ENCODE measurements at regions not wholly inside any gene's neighbourhood (a gene's known extent, or its start where the extent isn't known, plus 50 kb on each side); places are given as distances from the start of the nearest gene placed in this dataset.

- H2AK5ac ChIP-seq (ENCODE audit: low read length): no peak overlapping the region
- no CpG with 5 or more reads among the region's 1 CpG for WGBS (ENCODE audit: extremely low coverage, insufficient coverage, low lambda C conversion rate)
Measured at GRCh38 chr15:47988564-47988963, 132.2 kb upstream of the SLC24A5 start.

DNA sequence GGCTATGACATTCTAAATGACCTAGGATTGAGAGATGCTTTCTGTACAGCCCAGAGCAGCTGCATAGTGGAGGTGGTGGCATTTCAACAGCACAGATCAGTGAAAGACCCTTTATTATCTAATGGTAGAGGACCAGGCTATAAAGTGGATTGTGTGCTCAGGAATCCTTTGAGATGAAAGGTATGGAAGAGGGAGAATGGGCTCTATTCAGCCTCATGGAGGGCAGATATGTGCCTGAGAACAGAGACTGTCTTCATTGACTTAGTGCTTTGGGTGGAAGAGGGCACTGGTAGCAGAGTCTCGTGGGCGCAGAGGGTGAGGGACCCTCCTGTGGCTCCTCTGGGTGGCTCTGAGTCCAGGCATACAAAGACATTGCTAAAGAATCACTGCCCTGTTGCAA is 130.0 kb upstream of the SLC24A5 start:
- H4K8ac ChIP-seq (ENCODE audit: low read depth, low read length): no peak overlapping the region
- WGBS (ENCODE audit: extremely low coverage, insufficient coverage, low lambda C conversion rate): no CpG with 5 or more reads among the region's 2 CpGs
- H3K4me2 ChIP-seq (ENCODE audit: low read length): no peak overlapping the region
- no peaks in the 10 kb centered on the region for H3K79me2 ChIP-seq (ENCODE audit: control insufficient read depth, insufficient read depth, low read length)
- H3K4ac ChIP-seq (ENCODE audit: low read depth, low read length): no peak overlapping the region
- H3K9ac ChIP-seq (ENCODE audit: low read length): no peak overlapping the region
- H3K56ac ChIP-seq (ENCODE audit: low read length): no peak overlapping the region
- H3K27ac ChIP-seq (ENCODE audit: low read depth, low read length): no peak overlapping the region
- no peak for DNase-seq
- H2AK5ac ChIP-seq (ENCODE audit: low read length): no peak overlapping the region
- H3K4me1 ChIP-seq (ENCODE audit: control insufficient read depth, low read depth, low read length): no peaks in the 10 kb centered on the region
- H3K18ac ChIP-seq (ENCODE audit: low read length): no peak overlapping the region
- H3K4me3 ChIP-seq (ENCODE audit: low read length): no peak overlapping the region
- H3K79me1 ChIP-seq (ENCODE audit: low read length): no peaks in the 10 kb centered on the region
- no peak overlapping the region for H2BK15ac ChIP-seq (replicated peaks; ENCODE audit: low read depth)
- no peak overlapping the region for H4K5ac ChIP-seq (ENCODE audit: low read length)
- no peak overlapping the region for H3K23ac ChIP-seq (ENCODE audit: low read length)
- H2BK5ac ChIP-seq (ENCODE audit: low read length): no peak overlapping the region
- no peaks in the 10 kb centered on the region for H3K36me3 ChIP-seq (ENCODE audit: control insufficient read depth, insufficient read depth, low read length)
- H3K27me3 ChIP-seq (ENCODE audit: insufficient read depth, low read length, poor library complexity): no peaks in the 10 kb centered on the region
- no peak overlapping the region for H2BK120ac ChIP-seq (ENCODE audit: low read depth, low read length)

More at GRCh38 chr15:47988564-47988963, 132.2 kb upstream of the SLC24A5 start:
- Histone ChIP-seq H3K9ac (ENCODE audit: low read length) (no peak overlapping the region), H2BK5ac (ENCODE audit: low read length) (no peak overlapping the region), H3K79me2 (ENCODE audit: control insufficient read depth, insufficient read depth, low read length) (no peaks in the 10 kb centered on the region), H3K36me3 (ENCODE audit: control insufficient read depth, insufficient read depth, low read length) (no peaks in the 10 kb centered on the region), H3K27me3 (ENCODE audit: insufficient read depth, low read length, poor library complexity) (no peaks in the 10 kb centered on the region), H3K56ac (ENCODE audit: low read length) (no peak overlapping the region), H3K79me1 (ENCODE audit: low read length) (no peaks in the 10 kb centered on the region), H4K5ac (ENCODE audit: low read length) (no peak overlapping the region), H2BK120ac (ENCODE audit: low read depth, low read length) (no peak overlapping the region), H3K18ac (ENCODE audit: low read length) (no peak overlapping the region), H4K8ac (ENCODE audit: low read depth, low read length) (no peak overlapping the region), H3K4me2 (ENCODE audit: low read length) (no peak overlapping the region), H2BK15ac (replicated peaks; ENCODE audit: low read depth) (no peak overlapping the region), H3K23ac (ENCODE audit: low read length) (no peak overlapping the region), H3K4me1 (ENCODE audit: control insufficient read depth, low read depth, low read length) (peaks cover 2% of the 10 kb centered on the region), H3K4me3 (ENCODE audit: low read length) (no peak overlapping the region), H3K4ac (ENCODE audit: low read depth, low read length) (no peak overlapping the region), H3K27ac (ENCODE audit: low read depth, low read length) (no peak overlapping the region)
- DNase-seq: no peak

- Histone ChIP-seq H2BK15ac (replicated peaks; ENCODE audit: low read depth) (no peak overlapping the region), H3K56ac (ENCODE audit: low read length) (no peak overlapping the region), H2AK5ac (ENCODE audit: low read length) (no peak overlapping the region), H3K4me2 (ENCODE audit: low read length) (no peak overlapping the region), H2BK5ac (ENCODE audit: low read length) (no peak overlapping the region), H3K4me1 (ENCODE audit: control insufficient read depth, low read depth, low read length) (no peaks in the 10 kb centered on the region), H3K9ac (ENCODE audit: low read length) (no peak overlapping the region), H3K27me3 (ENCODE audit: insufficient read depth, low read length, poor library complexity) (no peaks in the 10 kb centered on the region), H4K5ac (ENCODE audit: low read length) (no peak overlapping the region), H2BK120ac (ENCODE audit: low read depth, low read length) (no peak overlapping the region), H3K18ac (ENCODE audit: low read length) (no peak overlapping the region), H3K79me2 (ENCODE audit: control insufficient read depth, insufficient read depth, low read length) (no peaks in the 10 kb centered on the region), H3K36me3 (ENCODE audit: control insufficient read depth, insufficient read depth, low read length) (no peaks in the 10 kb centered on the region), H3K27ac (ENCODE audit: low read depth, low read length) (no peak overlapping the region), H3K4me3 (ENCODE audit: low read length) (no peak overlapping the region), H3K23ac (ENCODE audit: low read length) (no peak overlapping the region), H3K79me1 (ENCODE audit: low read length) (no peaks in the 10 kb centered on the region), H4K8ac (ENCODE audit: low read depth, low read length) (no peak overlapping the region), H3K4ac (ENCODE audit: low read depth, low read length) (no peak overlapping the region)
- WGBS (ENCODE audit: extremely low coverage, insufficient coverage, low lambda C conversion rate): no CpG with 5 or more reads among the region's 4 CpGs
- no peak for DNase-seq
Measured at GRCh38 chr15:47991357-47991756, 129.4 kb upstream of the SLC24A5 start.

GRCh38 chr15:47993051-47993450 is 127.7 kb upstream of the SLC24A5 start:
- Histone ChIP-seq H3K36me3 (ENCODE audit: control insufficient read depth, insufficient read depth, low read length) (no peaks in the 10 kb centered on the region), H2AK5ac (ENCODE audit: low read length) (no peak overlapping the region), H4K5ac (ENCODE audit: low read length) (no peak overlapping the region), H3K79me2 (ENCODE audit: control insufficient read depth, insufficient read depth, low read length) (no peaks in the 10 kb centered on the region), H3K27ac (ENCODE audit: low read depth, low read length) (no peak overlapping the region), H3K4me3 (ENCODE audit: low read length) (no peak overlapping the region), H3K4me2 (ENCODE audit: low read length) (no peak overlapping the region), H3K4me1 (ENCODE audit: control insufficient read depth, low read depth, low read length) (no peaks in the 10 kb centered on the region), H3K27me3 (ENCODE audit: insufficient read depth, low read length, poor library complexity) (no peaks in the 10 kb centered on the region), H3K23ac (ENCODE audit: low read length) (no peak overlapping the region), H3K4ac (ENCODE audit: low read depth, low read length) (no peak overlapping the region), H4K8ac (ENCODE audit: low read depth, low read length) (no peak overlapping the region), H3K9ac (ENCODE audit: low read length) (no peak overlapping the region), H3K56ac (ENCODE audit: low read length) (no peak overlapping the region), H3K18ac (ENCODE audit: low read length) (no peak overlapping the region), H2BK5ac (ENCODE audit: low read length) (no peak overlapping the region), H3K79me1 (ENCODE audit: low read length) (no peaks in the 10 kb centered on the region), H2BK15ac (replicated peaks; ENCODE audit: low read depth) (no peak overlapping the region), H2BK120ac (ENCODE audit: low read depth, low read length) (no peak overlapping the region)
- DNase-seq: no peak
- no CpG with 5 or more reads among the region's 5 CpGs for WGBS (ENCODE audit: extremely low coverage, insufficient coverage, low lambda C conversion rate)

DNA sequence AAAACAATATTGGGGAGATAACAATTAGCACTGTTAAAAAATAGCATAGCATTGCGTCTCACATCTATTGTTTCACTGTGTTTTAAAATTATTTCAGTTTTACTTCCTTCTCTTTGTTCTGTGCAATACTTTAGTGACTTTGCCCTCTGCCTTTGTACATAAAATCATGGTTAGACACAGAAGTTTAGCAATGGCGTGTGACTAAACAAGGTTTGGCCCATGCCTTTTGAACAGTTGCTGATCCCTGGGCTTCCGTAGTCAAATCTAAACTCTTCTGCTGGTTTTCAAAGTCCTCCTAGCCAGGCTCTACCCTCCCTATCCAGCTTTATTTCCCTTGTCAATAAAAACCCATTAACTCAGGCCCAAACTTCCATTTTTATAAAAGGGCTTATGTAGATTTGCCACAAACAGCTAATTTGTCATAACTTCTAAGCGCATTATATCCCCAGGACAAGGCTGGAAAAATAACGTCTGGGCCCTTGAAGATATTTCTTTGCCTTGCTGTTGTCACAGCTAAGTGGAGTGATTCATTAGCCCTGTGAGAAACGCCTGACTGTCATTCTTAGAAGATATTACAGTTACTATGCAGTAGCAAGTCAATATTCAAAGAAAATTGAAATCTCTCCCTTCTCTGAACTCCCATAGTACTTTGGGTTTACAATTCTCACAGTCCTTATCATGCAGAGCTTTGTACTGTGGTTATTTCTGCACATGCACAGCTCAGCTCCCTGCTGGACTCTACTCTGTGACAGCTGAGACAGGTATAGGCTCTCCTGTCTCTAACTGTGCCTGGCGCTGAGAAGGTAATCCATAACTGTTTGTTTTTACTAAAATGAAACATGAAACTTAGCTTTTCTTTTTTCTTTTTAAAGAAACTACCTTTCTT is 123.4 kb upstream of the SLC24A5 start:
- Histone ChIP-seq H3K27me3 (ENCODE audit: insufficient read depth, low read length, poor library complexity) (no peaks in the 10 kb centered on the region), H3K36me3 (ENCODE audit: control insufficient read depth, insufficient read depth, low read length) (no peaks in the 10 kb centered on the region), H3K23ac (ENCODE audit: low read length) (no peak overlapping the region), H4K5ac (ENCODE audit: low read length) (no peak overlapping the region), H4K8ac (ENCODE audit: low read depth, low read length) (no peak overlapping the region), H3K18ac (ENCODE audit: low read length) (no peak overlapping the region), H3K9ac (ENCODE audit: low read length) (no peak overlapping the region), H2BK5ac (ENCODE audit: low read length) (no peak overlapping the region), H2BK120ac (ENCODE audit: low read depth, low read length) (no peak overlapping the region), H3K79me1 (ENCODE audit: low read length) (no peaks in the 10 kb centered on the region), H3K79me2 (ENCODE audit: control insufficient read depth, insufficient read depth, low read length) (no peaks in the 10 kb centered on the region), H3K4me1 (ENCODE audit: control insufficient read depth, low read depth, low read length) (no peaks in the 10 kb centered on the region), H3K56ac (ENCODE audit: low read length) (no peak overlapping the region), H3K4ac (ENCODE audit: low read depth, low read length) (no peak overlapping the region), H2AK5ac (ENCODE audit: low read length) (no peak overlapping the region), H3K27ac (ENCODE audit: low read depth, low read length) (no peak overlapping the region), H3K4me3 (ENCODE audit: low read length) (no peak overlapping the region), H3K4me2 (ENCODE audit: low read length) (no peak overlapping the region), H2BK15ac (replicated peaks; ENCODE audit: low read depth) (peak overlapping the region; percentile 8)
- DNase-seq: no peak
- WGBS (ENCODE audit: extremely low coverage, insufficient coverage, low lambda C conversion rate): no CpG with 5 or more reads among the region's 7 CpGs

DNA sequence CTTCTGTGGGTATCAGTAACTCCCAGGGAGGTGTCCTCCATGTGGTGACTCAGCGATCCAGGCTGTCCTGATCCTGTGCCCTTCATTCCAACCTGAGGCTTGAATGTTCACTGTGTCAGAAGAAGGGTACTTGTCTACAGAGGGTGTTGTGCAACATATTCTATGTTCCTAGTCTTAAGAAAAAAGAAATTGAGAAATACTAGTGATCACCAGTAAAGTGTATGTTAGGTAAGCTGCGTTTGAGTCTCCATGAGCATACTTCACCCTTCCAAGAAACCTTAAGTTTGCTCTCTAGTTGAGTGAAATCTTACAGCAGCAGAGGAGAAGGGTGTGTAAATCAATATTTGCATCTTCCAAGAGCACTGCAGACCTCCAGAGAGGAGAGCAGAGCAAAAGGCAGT is 122.2 kb upstream of the SLC24A5 start:
- WGBS (ENCODE audit: extremely low coverage, insufficient coverage, low lambda C conversion rate): no CpG with 5 or more reads among the region's 2 CpGs
- H2BK5ac ChIP-seq (ENCODE audit: low read length): no peak overlapping the region
- H3K56ac ChIP-seq (ENCODE audit: low read length): no peak overlapping the region

More for the DNA sequence above, 122.2 kb upstream of the SLC24A5 start:
- Histone ChIP-seq H3K4me1 (ENCODE audit: control insufficient read depth, low read depth, low read length) (no peaks in the 10 kb centered on the region), H3K36me3 (ENCODE audit: control insufficient read depth, insufficient read depth, low read length) (no peaks in the 10 kb centered on the region), H3K18ac (ENCODE audit: low read length) (no peak overlapping the region), H4K5ac (ENCODE audit: low read length) (no peak overlapping the region), H3K23ac (ENCODE audit: low read length) (no peak overlapping the region), H3K9ac (ENCODE audit: low read length) (no peak overlapping the region), H2AK5ac (ENCODE audit: low read length) (no peak overlapping the region), H3K4ac (ENCODE audit: low read depth, low read length) (no peak overlapping the region), H2BK120ac (ENCODE audit: low read depth, low read length) (no peak overlapping the region), H4K8ac (ENCODE audit: low read depth, low read length) (no peak overlapping the region), H3K27ac (ENCODE audit: low read depth, low read length) (no peak overlapping the region), H2BK15ac (replicated peaks; ENCODE audit: low read depth) (no peak overlapping the region), H3K79me1 (ENCODE audit: low read length) (no peaks in the 10 kb centered on the region), H3K4me2 (ENCODE audit: low read length) (no peak overlapping the region), H3K79me2 (ENCODE audit: control insufficient read depth, insufficient read depth, low read length) (no peaks in the 10 kb centered on the region), H3K4me3 (ENCODE audit: low read length) (no peak overlapping the region), H3K27me3 (ENCODE audit: insufficient read depth, low read length, poor library complexity) (no peaks in the 10 kb centered on the region)
- DNase-seq: no peak
